Activated naive CD4-positive, alpha-beta T cell treated with Interleukin-2 at 50 U/mL for 16 hours (primary cell): ENCODE measurements at regions not wholly inside any gene's neighbourhood (a gene's known extent, or its start where the extent isn't known, plus 50 kb on each side); places are given as distances from the start of the nearest gene placed in this dataset.
"Not testable (repeated sequence)": the region's sequence is repeated elsewhere in the genome, so short reads cannot be mapped to it uniquely, and the experiment has no call there.

Experiments
- DNase-seq: peaks from one replicate; pipeline ENCODE4 v3.0.0-alpha.2; 2020

GRCh38 chr2:61620244-61621159 is 82.3 kb upstream of the XPO1 start:
- no peak for DNase-seq

GRCh38 chr2:61619561-61619960 is 81.4 kb upstream of the XPO1 start:
- no peak for DNase-seq

- DNase-seq, result no peak
These were observed 79.5 kb upstream of the XPO1 start for GRCh38 chr2:61617610-61618009.

- DNase-seq, result no peak
These were observed 67.1 kb upstream of the XPO1 start for GRCh38 chr2:61605245-61605644.

GRCh38 chr2:61604433-61604832 is 66.3 kb upstream of the XPO1 start:
- no peak for DNase-seq

- DNase-seq, result not testable (repeated sequence)
These were observed 60.5 kb upstream of the XPO1 start for GRCh38 chr2:61598515-61599156.

GRCh38 chr2:61597300-61598289 is 59.4 kb upstream of the XPO1 start:
- DNase-seq, result no peak

GRCh38 chr2:61594201-61594600 is 56.0 kb upstream of the XPO1 start:
- DNase-seq, result not testable (repeated sequence)

GRCh38 chr2:61593648-61594047 is 55.5 kb upstream of the XPO1 start:
- DNase-seq, result not testable (repeated sequence)

- no peak for DNase-seq
These were observed 52.1 kb upstream of the XPO1 start for GRCh38 chr2:61590214-61590613.

GRCh38 chr2:61588566-61588965 is 50.4 kb upstream of the XPO1 start:
- no peak for DNase-seq
